ENCODE measurements at regions not wholly inside any gene's neighbourhood (a gene's known extent, or its start where the extent isn't known, plus 50 kb on each side); places are given as distances from the start of the nearest gene placed in this dataset.

DNA sequence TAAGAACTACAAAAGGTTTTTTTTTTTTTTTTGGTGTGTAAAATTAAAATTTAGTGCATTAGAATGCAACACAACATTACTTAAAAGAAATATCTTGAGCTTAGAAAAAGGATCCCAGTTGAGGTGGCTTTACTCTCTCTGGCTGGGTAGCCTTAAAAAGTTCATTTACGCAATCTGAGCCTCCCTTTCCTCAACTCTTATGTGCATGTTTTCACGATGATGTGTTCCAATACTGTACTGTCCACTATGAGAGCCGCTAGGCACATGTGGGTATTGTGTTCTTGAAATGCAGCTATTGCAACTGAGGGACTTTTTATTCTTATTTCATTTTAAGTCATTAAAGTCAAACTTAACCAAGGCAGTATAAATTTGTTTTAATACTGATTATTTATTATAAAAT is 460.9 kb upstream of the SYT1 start:
- TF ChIP-seq, protein P1, sequence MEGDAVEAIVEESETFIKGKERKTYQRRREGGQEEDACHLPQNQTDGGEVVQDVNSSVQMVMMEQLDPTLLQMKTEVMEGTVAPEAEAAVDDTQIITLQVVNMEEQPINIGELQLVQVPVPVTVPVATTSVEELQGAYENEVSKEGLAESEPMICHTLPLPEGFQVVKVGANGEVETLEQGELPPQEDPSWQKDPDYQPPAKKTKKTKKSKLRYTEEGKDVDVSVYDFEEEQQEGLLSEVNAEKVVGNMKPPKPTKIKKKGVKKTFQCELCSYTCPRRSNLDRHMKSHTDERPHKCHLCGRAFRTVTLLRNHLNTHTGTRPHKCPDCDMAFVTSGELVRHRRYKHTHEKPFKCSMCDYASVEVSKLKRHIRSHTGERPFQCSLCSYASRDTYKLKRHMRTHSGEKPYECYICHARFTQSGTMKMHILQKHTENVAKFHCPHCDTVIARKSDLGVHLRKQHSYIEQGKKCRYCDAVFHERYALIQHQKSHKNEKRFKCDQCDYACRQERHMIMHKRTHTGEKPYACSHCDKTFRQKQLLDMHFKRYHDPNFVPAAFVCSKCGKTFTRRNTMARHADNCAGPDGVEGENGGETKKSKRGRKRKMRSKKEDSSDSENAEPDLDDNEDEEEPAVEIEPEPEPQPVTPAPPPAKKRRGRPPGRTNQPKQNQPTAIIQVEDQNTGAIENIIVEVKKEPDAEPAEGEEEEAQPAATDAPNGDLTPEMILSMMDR (IDR thresholded peaks at IDR 0.05): no peak
- TF ChIP-seq POLR2AphosphoS5 (IDR thresholded peaks at IDR 0.05): no peak
- TF ChIP-seq POLR2A (IDR thresholded peaks at IDR 0.05): no peak

All from prostate gland (tissue), 2 donors.